Osteocyte (in vitro differentiated cells): ENCODE measurements at regions not wholly inside any gene's neighbourhood (a gene's known extent, or its start where the extent isn't known, plus 50 kb on each side); places are given as distances from the start of the nearest gene placed in this dataset.

ENCODE experiments used
- DNase-seq: peaks from one replicate; pipeline ENCODE4 v3.0.0; 2021; ENCODE audit warnings: mixed read lengths; ENCODE audit not compliant: unreplicated experiment; ENCODE audit errors: extremely low spot score
- H3K27ac Mint-ChIP-seq: one replicate; pipeline ENCODE4 v1.8.0; 2021; ENCODE audit warnings: mild to moderate bottlenecking, mixed read lengths; ENCODE audit not compliant: unreplicated experiment
- H3K27me3 Mint-ChIP-seq: one replicate; pipeline ENCODE4 v1.8.0; 2021; ENCODE audit warnings: mixed read lengths; ENCODE audit not compliant: unreplicated experiment
- H3K36me3 Mint-ChIP-seq: one replicate; pipeline ENCODE4 v1.8.0; 2021; ENCODE audit warnings: mixed read lengths; ENCODE audit not compliant: unreplicated experiment
- H3K4me1 Mint-ChIP-seq: one replicate; pipeline ENCODE4 v1.8.0; 2021; ENCODE audit warnings: mixed read lengths; ENCODE audit not compliant: unreplicated experiment
- H3K4me3 Mint-ChIP-seq: one replicate; pipeline ENCODE4 v1.8.0; 2021; ENCODE audit warnings: mild to moderate bottlenecking, moderate library complexity, mixed read lengths; ENCODE audit not compliant: unreplicated experiment
- H3K9me3 Mint-ChIP-seq: one replicate; pipeline ENCODE4 v1.8.0; 2021; ENCODE audit warnings: mixed read lengths; ENCODE audit not compliant: unreplicated experiment
- TF ChIP-seq, protein P1 (sequence below): fragments of 200-600 bp; sonication (generic); IDR thresholded peaks from 2 replicates; pipeline ENCODE4 v1.5.0; 2021; ENCODE audit warnings: antibody characterized with exemption, mild to moderate bottlenecking, moderate library complexity

DNA sequence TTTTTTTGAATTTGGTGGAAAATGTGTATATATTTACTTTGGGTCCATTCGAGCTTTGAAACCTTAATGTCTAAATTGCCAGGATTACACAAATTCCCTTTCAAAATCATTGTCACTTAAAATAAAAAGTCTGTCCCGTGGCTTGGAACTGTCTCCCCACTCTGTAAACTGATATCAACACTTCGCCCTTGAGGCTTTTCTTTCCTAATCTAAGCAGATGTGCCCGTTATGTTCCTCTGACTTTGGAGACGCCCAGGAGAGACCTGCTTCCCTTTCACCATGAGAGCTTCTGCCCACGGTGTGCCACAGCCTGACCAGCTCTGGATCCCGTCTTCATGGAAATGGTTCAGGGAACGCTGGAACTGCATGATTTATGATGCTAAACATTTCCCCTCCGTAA, 151.3 kb downstream of the C16orf95 start:
- DNase-seq = no peak
- H3K4me1 Mint-ChIP-seq = peaks cover 8% of the 10 kb centered on the region
- no peak overlapping the region for H3K4me3 Mint-ChIP-seq
- H3K9me3 Mint-ChIP-seq = no peaks in the 10 kb centered on the region
- H3K27me3 Mint-ChIP-seq = peaks cover 3% of the 10 kb centered on the region
- H3K36me3 Mint-ChIP-seq = peaks cover 3% of the 10 kb centered on the region
- TF ChIP-seq, protein P1, sequence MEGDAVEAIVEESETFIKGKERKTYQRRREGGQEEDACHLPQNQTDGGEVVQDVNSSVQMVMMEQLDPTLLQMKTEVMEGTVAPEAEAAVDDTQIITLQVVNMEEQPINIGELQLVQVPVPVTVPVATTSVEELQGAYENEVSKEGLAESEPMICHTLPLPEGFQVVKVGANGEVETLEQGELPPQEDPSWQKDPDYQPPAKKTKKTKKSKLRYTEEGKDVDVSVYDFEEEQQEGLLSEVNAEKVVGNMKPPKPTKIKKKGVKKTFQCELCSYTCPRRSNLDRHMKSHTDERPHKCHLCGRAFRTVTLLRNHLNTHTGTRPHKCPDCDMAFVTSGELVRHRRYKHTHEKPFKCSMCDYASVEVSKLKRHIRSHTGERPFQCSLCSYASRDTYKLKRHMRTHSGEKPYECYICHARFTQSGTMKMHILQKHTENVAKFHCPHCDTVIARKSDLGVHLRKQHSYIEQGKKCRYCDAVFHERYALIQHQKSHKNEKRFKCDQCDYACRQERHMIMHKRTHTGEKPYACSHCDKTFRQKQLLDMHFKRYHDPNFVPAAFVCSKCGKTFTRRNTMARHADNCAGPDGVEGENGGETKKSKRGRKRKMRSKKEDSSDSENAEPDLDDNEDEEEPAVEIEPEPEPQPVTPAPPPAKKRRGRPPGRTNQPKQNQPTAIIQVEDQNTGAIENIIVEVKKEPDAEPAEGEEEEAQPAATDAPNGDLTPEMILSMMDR = no peak
- no peak overlapping the region for H3K27ac Mint-ChIP-seq

- Mint-ChIP-seq H3K27ac (no peak overlapping the region), H3K9me3 (no peaks in the 10 kb centered on the region), H3K36me3 (peaks cover 3% of the 10 kb centered on the region)
These were observed 150.9 kb downstream of the C16orf95 start for GRCh38 chr16:87166321-87166720.

DNA sequence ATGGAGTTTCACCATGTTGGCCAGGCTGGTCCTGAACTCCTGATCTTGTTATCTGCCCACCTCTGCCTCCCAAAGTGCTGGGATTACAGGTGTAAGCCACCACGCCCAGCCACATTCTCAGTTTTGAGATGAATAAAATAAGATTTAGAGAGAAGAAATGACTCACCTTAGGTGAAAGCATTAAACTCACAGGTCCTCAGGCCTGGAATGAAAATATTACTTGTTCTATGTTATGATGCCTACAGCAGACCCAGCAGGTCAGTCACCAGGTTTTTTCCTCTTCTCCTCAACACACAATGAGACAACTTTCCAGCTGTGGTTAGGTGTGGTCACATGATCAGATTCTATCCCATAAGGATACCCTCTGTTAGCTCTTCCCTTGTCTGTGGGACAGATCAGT, 150.3 kb downstream of the C16orf95 start:
- Mint-ChIP-seq H3K4me1 (peaks cover 8% of the 10 kb centered on the region), H3K36me3 (peaks cover 3% of the 10 kb centered on the region), H3K4me3 (no peak overlapping the region), H3K9me3 (no peaks in the 10 kb centered on the region), H3K27ac (no peak overlapping the region), H3K27me3 (peaks cover 3% of the 10 kb centered on the region)
- TF ChIP-seq, protein P1 = no peak
- no peak for DNase-seq

More at GRCh38 chr16:87166321-87166720, 150.9 kb downstream of the C16orf95 start:
- no peak for DNase-seq
- H3K4me3 Mint-ChIP-seq = no peak overlapping the region
- H3K27me3 Mint-ChIP-seq = peaks cover 3% of the 10 kb centered on the region
- peaks cover 8% of the 10 kb centered on the region for H3K4me1 Mint-ChIP-seq
- TF ChIP-seq, protein P1 = no peak

- Mint-ChIP-seq H3K36me3 (no peaks in the 10 kb centered on the region), H3K4me1 (peaks cover 19% of the 10 kb centered on the region), H3K27ac (no peak overlapping the region), H3K9me3 (no peaks in the 10 kb centered on the region), H3K4me3 (no peak overlapping the region), H3K27me3 (no peaks in the 10 kb centered on the region)
- no peak for DNase-seq
- TF ChIP-seq, protein P1 = no peak
These were observed 147.6 kb downstream of the C16orf95 start for GRCh38 chr16:87169509-87169995.

DNA sequence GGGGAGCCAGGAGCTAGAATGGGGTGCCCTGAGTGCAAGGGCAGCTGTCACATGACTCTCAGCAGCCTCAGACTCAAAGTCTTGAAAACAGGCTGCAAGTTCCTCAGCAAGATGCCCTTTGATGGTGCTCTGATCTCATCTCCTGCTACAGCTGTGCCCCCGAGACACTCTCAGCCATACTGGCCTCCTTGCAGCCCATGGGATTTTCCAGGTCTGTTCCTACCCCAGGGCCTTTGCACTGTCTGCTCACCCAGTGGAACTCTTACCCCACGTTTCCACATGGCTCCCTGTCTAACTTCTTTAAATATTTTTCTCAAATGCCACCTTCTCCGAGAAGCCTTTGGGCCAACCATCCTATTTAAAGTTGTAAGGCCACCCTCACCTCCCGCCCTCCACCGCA, 146.9 kb downstream of the C16orf95 start:
- Mint-ChIP-seq H3K9me3 (no peaks in the 10 kb centered on the region), H3K4me1 (peaks cover 19% of the 10 kb centered on the region), H3K4me3 (no peak overlapping the region), H3K27me3 (no peaks in the 10 kb centered on the region), H3K36me3 (no peaks in the 10 kb centered on the region), H3K27ac (no peak overlapping the region)
- no peak for DNase-seq
- TF ChIP-seq, protein P1 = no peak
